ENCODE measurements at regions not wholly inside any gene's neighbourhood (a gene's known extent, or its start where the extent isn't known, plus 50 kb on each side); places are given as distances from the start of the nearest gene placed in this dataset.

DNA sequence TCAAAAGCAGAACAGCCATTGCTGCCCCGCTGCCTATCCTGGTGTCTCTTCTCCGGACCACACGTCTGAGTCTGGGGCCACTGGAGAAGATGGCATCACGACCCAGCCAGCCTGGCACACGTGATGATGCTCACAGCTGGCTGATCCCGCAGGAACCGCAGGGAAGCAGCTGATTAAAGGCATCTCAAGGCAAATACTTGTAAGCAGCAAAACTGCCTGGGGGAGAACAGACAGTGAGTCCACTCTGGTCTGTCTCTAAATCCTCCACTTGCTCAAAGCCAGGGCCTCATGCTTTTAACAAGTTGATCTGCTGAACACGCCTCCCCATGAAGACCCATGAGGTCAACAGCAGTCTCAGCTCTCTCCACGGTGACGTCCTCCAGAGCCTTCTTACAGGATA lies 108.6 kb downstream of the BRD1 start:
- TF ChIP-seq, protein P1, sequence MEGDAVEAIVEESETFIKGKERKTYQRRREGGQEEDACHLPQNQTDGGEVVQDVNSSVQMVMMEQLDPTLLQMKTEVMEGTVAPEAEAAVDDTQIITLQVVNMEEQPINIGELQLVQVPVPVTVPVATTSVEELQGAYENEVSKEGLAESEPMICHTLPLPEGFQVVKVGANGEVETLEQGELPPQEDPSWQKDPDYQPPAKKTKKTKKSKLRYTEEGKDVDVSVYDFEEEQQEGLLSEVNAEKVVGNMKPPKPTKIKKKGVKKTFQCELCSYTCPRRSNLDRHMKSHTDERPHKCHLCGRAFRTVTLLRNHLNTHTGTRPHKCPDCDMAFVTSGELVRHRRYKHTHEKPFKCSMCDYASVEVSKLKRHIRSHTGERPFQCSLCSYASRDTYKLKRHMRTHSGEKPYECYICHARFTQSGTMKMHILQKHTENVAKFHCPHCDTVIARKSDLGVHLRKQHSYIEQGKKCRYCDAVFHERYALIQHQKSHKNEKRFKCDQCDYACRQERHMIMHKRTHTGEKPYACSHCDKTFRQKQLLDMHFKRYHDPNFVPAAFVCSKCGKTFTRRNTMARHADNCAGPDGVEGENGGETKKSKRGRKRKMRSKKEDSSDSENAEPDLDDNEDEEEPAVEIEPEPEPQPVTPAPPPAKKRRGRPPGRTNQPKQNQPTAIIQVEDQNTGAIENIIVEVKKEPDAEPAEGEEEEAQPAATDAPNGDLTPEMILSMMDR (IDR thresholded peaks at IDR 0.05; ENCODE audit: insufficient read depth, low read length), result no peak
- TF ChIP-seq POLR2AphosphoS5 (IDR thresholded peaks at IDR 0.05; ENCODE audit: low read depth), result no peak
- TF ChIP-seq, protein P2, sequence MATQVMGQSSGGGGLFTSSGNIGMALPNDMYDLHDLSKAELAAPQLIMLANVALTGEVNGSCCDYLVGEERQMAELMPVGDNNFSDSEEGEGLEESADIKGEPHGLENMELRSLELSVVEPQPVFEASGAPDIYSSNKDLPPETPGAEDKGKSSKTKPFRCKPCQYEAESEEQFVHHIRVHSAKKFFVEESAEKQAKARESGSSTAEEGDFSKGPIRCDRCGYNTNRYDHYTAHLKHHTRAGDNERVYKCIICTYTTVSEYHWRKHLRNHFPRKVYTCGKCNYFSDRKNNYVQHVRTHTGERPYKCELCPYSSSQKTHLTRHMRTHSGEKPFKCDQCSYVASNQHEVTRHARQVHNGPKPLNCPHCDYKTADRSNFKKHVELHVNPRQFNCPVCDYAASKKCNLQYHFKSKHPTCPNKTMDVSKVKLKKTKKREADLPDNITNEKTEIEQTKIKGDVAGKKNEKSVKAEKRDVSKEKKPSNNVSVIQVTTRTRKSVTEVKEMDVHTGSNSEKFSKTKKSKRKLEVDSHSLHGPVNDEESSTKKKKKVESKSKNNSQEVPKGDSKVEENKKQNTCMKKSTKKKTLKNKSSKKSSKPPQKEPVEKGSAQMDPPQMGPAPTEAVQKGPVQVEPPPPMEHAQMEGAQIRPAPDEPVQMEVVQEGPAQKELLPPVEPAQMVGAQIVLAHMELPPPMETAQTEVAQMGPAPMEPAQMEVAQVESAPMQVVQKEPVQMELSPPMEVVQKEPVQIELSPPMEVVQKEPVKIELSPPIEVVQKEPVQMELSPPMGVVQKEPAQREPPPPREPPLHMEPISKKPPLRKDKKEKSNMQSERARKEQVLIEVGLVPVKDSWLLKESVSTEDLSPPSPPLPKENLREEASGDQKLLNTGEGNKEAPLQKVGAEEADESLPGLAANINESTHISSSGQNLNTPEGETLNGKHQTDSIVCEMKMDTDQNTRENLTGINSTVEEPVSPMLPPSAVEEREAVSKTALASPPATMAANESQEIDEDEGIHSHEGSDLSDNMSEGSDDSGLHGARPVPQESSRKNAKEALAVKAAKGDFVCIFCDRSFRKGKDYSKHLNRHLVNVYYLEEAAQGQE (IDR thresholded peaks at IDR 0.05; ENCODE audit: insufficient replicate concordance, low read depth), result no peak

Data from HL-60 (cell line).